MM.1S (cell line): ENCODE measurements at regions not wholly inside any gene's neighbourhood (a gene's known extent, or its start where the extent isn't known, plus 50 kb on each side); places are given as distances from the start of the nearest gene placed in this dataset.

Experiments
- CTCF ChIP-seq: fragments of 300-600 bp; sonication (generic); IDR thresholded peaks from 2 replicates; pipeline ENCODE4 v1.5.1; 2016; ENCODE audit warnings: antibody characterized with exemption, low read length, mixed read lengths
- EZH2 ChIP-seq: fragments of 300-600 bp; sonication (generic); optimal IDR thresholded peaks from 2 replicates; pipeline ENCODE3; 2017; ENCODE audit warnings: low read depth, mild to moderate bottlenecking, antibody characterized with exemption, low read length, mixed read lengths

- TF ChIP-seq CTCF (no peak), EZH2 (no peak)
Measured at GRCh38 chr2:224211181-224211480, 172.0 kb upstream of the SERPINE2 start.
